Right lobe of liver (tissue), 4 donors: ENCODE measurements at regions not wholly inside any gene's neighbourhood (a gene's known extent, or its start where the extent isn't known, plus 50 kb on each side); places are given as distances from the start of the nearest gene placed in this dataset.

ENCODE experiments used
- CTCF ChIP-seq, 4 donors: fragments of 200-600 bp in 3 of 4; fragments of 450-650 bp in 1 of 4; IDR thresholded peaks; one replicate each; pipeline versions ENCODE4 v1.5.1 to v1.8.0; 2016 to 2022; ENCODE audit warnings: antibody characterized with exemption in 4 of 4, mild to moderate bottlenecking in 2 of 4
- POLR2A ChIP-seq: fragments of 450-650 bp; IDR thresholded peaks from one replicate; pipeline ENCODE4 v1.6.1; 2017; ENCODE audit warnings: antibody characterized with exemption, mild to moderate bottlenecking
- donor health status: DM: no; HTN: no; CAD: no.
- donor health status: DM: no; HTN: no; CAD: no.
- donor health status: DM: no; HTN: yes; CAD: no.

DNA sequence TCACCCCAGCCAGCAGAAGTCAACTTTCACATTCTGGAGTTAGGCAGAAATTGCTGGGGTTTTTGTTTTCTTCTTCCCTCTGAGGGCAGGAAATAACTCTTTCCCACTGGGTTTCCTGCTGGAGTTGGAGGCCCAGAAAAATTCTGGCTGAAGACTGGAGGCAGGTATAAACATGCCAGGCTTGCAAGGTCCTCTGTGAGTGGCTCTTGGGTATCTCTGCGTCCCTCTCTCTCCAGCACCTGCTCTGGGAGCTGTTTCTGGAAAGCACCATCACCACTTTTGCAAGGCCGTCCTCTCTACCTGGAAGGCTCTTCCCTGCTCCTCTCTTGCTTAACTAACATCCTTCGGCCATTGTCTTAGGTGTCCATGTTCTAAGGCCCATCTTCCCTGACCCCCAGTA is 91.0 kb downstream of the MCFD2 start:
- TF ChIP-seq POLR2A, result no peak
- TF ChIP-seq CTCF (IDR thresholded peaks at IDR 0.05), result no peak
